ENCODE measurements at regions not wholly inside any gene's neighbourhood (a gene's known extent, or its start where the extent isn't known, plus 50 kb on each side); places are given as distances from the start of the nearest gene placed in this dataset.

DNA sequence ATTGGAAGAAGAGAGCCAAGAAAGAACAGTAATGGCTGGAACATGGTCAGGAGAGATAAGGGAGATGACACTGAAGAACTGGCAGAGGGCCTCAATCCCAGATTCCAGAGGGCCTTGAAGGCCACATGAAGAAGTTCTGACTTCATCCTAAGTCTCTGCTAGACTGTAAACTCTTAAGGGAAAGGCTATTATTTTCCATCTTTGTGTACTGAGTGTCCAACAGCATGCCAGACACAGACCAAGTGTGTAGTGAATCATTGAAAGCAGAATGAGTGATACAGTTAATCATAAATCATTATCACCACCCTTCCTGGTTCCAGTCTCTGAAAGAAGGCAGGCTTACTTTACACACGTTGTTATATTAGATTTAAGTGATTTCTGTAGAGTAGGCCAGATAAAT is 185.3 kb upstream of the C11orf87 start:
- TF ChIP-seq ZNF561 (CRISPR knock-in tag; conservative IDR thresholded peaks at IDR 0.05) (no peak), SETDB1 (IDR thresholded peaks at IDR 0.05; ENCODE audit: low read length) (no peak), PHB (CRISPR knock-in tag; IDR thresholded peaks at IDR 0.05) (no peak), SP2 (IDR thresholded peaks at IDR 0.05; ENCODE audit: extremely low read depth, low read depth, low read length, poor library complexity, severe bottlenecking) (no peak), NR2F6 (CRISPR knock-in tag; IDR thresholded peaks at IDR 0.05) (no peak), RFX5 (IDR thresholded peaks at IDR 0.05; ENCODE audit: low read depth, low read length) (no peak), POLR2AphosphoS5 (IDR thresholded peaks at IDR 0.05; ENCODE audit: control insufficient read depth, insufficient read depth, low read depth, low read length) (no peak), ELF4 (CRISPR knock-in tag; IDR thresholded peaks at IDR 0.05) (no peak), ZNF263 (CRISPR knock-in tag; IDR thresholded peaks at IDR 0.05; ENCODE audit: borderline replicate concordance) (no peak), MTA2 (IDR thresholded peaks at IDR 0.05; ENCODE audit: low read depth) (no peak), TRIM24 (IDR thresholded peaks at IDR 0.05) (no peak)
- TF ChIP-seq, protein P1, sequence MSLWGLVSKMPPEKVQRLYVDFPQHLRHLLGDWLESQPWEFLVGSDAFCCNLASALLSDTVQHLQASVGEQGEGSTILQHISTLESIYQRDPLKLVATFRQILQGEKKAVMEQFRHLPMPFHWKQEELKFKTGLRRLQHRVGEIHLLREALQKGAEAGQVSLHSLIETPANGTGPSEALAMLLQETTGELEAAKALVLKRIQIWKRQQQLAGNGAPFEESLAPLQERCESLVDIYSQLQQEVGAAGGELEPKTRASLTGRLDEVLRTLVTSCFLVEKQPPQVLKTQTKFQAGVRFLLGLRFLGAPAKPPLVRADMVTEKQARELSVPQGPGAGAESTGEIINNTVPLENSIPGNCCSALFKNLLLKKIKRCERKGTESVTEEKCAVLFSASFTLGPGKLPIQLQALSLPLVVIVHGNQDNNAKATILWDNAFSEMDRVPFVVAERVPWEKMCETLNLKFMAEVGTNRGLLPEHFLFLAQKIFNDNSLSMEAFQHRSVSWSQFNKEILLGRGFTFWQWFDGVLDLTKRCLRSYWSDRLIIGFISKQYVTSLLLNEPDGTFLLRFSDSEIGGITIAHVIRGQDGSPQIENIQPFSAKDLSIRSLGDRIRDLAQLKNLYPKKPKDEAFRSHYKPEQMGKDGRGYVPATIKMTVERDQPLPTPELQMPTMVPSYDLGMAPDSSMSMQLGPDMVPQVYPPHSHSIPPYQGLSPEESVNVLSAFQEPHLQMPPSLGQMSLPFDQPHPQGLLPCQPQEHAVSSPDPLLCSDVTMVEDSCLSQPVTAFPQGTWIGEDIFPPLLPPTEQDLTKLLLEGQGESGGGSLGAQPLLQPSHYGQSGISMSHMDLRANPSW (CRISPR knock-in tag; IDR thresholded peaks at IDR 0.05): no peak
- TF ChIP-seq, protein P2, sequence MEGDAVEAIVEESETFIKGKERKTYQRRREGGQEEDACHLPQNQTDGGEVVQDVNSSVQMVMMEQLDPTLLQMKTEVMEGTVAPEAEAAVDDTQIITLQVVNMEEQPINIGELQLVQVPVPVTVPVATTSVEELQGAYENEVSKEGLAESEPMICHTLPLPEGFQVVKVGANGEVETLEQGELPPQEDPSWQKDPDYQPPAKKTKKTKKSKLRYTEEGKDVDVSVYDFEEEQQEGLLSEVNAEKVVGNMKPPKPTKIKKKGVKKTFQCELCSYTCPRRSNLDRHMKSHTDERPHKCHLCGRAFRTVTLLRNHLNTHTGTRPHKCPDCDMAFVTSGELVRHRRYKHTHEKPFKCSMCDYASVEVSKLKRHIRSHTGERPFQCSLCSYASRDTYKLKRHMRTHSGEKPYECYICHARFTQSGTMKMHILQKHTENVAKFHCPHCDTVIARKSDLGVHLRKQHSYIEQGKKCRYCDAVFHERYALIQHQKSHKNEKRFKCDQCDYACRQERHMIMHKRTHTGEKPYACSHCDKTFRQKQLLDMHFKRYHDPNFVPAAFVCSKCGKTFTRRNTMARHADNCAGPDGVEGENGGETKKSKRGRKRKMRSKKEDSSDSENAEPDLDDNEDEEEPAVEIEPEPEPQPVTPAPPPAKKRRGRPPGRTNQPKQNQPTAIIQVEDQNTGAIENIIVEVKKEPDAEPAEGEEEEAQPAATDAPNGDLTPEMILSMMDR (IDR thresholded peaks at IDR 0.05 in 2 of 3, conservative IDR thresholded peaks at IDR 0.05 in 1 of 3; ENCODE audit: insufficient read depth in 2 of 3, low read depth in 1 of 3, low read length in 3 of 3): no peak
- TF ChIP-seq, protein P3, sequence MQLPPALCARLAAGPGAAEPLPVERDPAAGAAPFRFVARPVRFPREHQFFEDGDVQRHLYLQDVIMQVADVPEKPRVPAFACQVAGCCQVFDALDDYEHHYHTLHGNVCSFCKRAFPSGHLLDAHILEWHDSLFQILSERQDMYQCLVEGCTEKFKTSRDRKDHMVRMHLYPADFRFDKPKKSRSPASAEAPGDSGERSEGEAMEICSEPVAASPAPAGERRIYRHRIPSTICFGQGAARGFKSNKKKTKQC (CRISPR knock-in tag; IDR thresholded peaks at IDR 0.05): no peak
